Adrenal gland (tissue), 9 donors: ENCODE measurements at regions not wholly inside any gene's neighbourhood (a gene's known extent, or its start where the extent isn't known, plus 50 kb on each side); places are given as distances from the start of the nearest gene placed in this dataset.

Experiments used
- DNase-seq, 7 donors: peaks; one replicate each; pipeline ENCODE4 v3.0.0-alpha.2; 2019 to 2020
- H3K27ac ChIP-seq, 5 donors: fragments of 200-600 bp; sonication (generic) in 4 of 5; 1 replicate in 3 of 5; 2 replicates in 2 of 5; pipeline versions ENCODE4 v1.5.1 to v1.8.0; 2016 to 2020; ENCODE audit warnings: mild to moderate bottlenecking in 1 of 5
- H3K27me3 ChIP-seq: fragments of 200-600 bp; 2 replicates; pipeline ENCODE4 v1.8.0; 2021
- H3K36me3 ChIP-seq, 2 donors: fragments of 200-600 bp; replicated peaks in 1 of 2; 1 replicate in 1 of 2; 2 replicates in 1 of 2; pipeline versions ENCODE4 v1.5.1 to v1.8.0; 2018 to 2022
- H3K4me1 ChIP-seq, 2 donors: fragments of 200-600 bp; replicated peaks in 1 of 2; 1 replicate in 1 of 2; 2 replicates in 1 of 2; pipeline versions ENCODE4 v1.5.1 to v1.8.0; 2018 to 2021
- H3K4me3 ChIP-seq, 4 donors: fragments of 200-600 bp; sonication (generic) in 3 of 4; one replicate each; pipeline ENCODE4 v1.5.1; 2016 to 2018
- H3K9me3 ChIP-seq, 3 donors: fragments of 200-600 bp; sonication (generic) in 1 of 3; replicated peaks in 1 of 3; 1 replicate in 2 of 3; 2 replicates in 1 of 3; pipeline versions ENCODE4 v1.5.1 to v1.8.0; 2016 to 2021
- CTCF ChIP-seq, 6 experiments: fragments of 450-650 bp in 4 of 6; fragments of 200-600 bp in 2 of 6; sonication (generic) in 1 of 6; IDR thresholded peaks; 1 replicate in 5 of 6; 2 replicates in 1 of 6; pipeline versions ENCODE4 v1.5.1 to v1.8.0; 2016 to 2021; ENCODE audit warnings: antibody characterized with exemption in 6 of 6, mild to moderate bottlenecking in 2 of 6, moderate library complexity in 1 of 6
- POLR2A ChIP-seq, 2 donors: fragments of 450-650 bp; IDR thresholded peaks; one replicate each; pipeline ENCODE4 v1.6.1; 2017; ENCODE audit warnings: antibody characterized with exemption in 2 of 2, mild to moderate bottlenecking in 2 of 2, moderate library complexity in 1 of 2
- WGBS, 4 donors: extraction: QIAGEN DNeasy Blood & Tissue Kit in 2 of 4; methylation state at CpG; one replicate each; pipeline versions ENCODE4 v1.1.5 to v1.1.7; 2013 to 2017; 5-methylcytosine and 5-hydroxymethylcytosine counted together
- intact Hi-C, 2 donors: fragments of 100-400 bp; cut with DNase I; formaldehyde crosslinking; loops; one replicate each; pipeline versions ENCODE4 v1.14.1 to v1.15.0; 2022 to 2023
- donor health status: healthy with polysubstance abuse.
- donor health status: Bipolar disorder and iron deficiency.
- donor health status: DM: yes; HTN: yes; CAD: no.
- donor health status: DM: no; HTN: no; CAD: no.
- donor health status: DM: no; HTN: no; CAD: no.

- Histone ChIP-seq H3K4me1 (no peaks in the 10 kb centered on the region), H3K4me3 (no peak overlapping the region), H3K36me3 (no peaks in the 10 kb centered on the region), H3K9me3 (no peaks in the 10 kb centered on the region), H3K27ac (no peak overlapping the region), H3K27me3 (no peaks in the 10 kb centered on the region)
- WGBS, 4 donors: 74 to 80% (median 77%) methylated on average over 4 of the region's 4 CpGs
- no peak for DNase-seq
- intact Hi-C loops: no loop called here
- TF ChIP-seq POLR2A (IDR thresholded peaks at IDR 0.05) (no peak), CTCF (IDR thresholded peaks at IDR 0.05) (no peak)
Measured at GRCh38 chr11:28878025-28878424, 769.8 kb downstream of the METTL15 start.

- DNase-seq: no peak
- TF ChIP-seq POLR2A (IDR thresholded peaks at IDR 0.05) (no peak), CTCF (IDR thresholded peaks at IDR 0.05) (no peak)
- no peak overlapping the region for H3K4me3 ChIP-seq
- no peak overlapping the region for H3K27ac ChIP-seq
- H3K4me1 ChIP-seq: no peaks in the 10 kb centered on the region
- intact Hi-C loops: no loop called here
- no peaks in the 10 kb centered on the region for H3K27me3 ChIP-seq
- no peaks in the 10 kb centered on the region for H3K36me3 ChIP-seq
- no peaks in the 10 kb centered on the region for H3K9me3 ChIP-seq
Measured at GRCh38 chr11:28877340-28877739, 769.2 kb downstream of the METTL15 start.

GRCh38 chr11:28874706-28875105 lies 766.5 kb downstream of the METTL15 start:
- no peaks in the 10 kb centered on the region for H3K4me1 ChIP-seq
- DNase-seq: no peak
- H3K9me3 ChIP-seq: no peaks in the 10 kb centered on the region
- no peak overlapping the region for H3K4me3 ChIP-seq
- TF ChIP-seq POLR2A (IDR thresholded peaks at IDR 0.05) (no peak), CTCF (IDR thresholded peaks at IDR 0.05) (no peak)
- WGBS, 4 donors: 73 to 82% (median 75%) methylated on average over 1 of the region's 1 CpG
- intact Hi-C loops: no loop called here
- H3K27ac ChIP-seq: no peak overlapping the region
- H3K27me3 ChIP-seq: no peaks in the 10 kb centered on the region
- H3K36me3 ChIP-seq: no peaks in the 10 kb centered on the region

GRCh38 chr11:28871090-28871489 lies 762.9 kb downstream of the METTL15 start:
- no peak for DNase-seq
- no peak overlapping the region for H3K27ac ChIP-seq
- no peaks in the 10 kb centered on the region for H3K9me3 ChIP-seq
- 98 to 100% (median 100%) methylated on average over 1 of the region's 1 CpG for WGBS, 4 donors
- TF ChIP-seq POLR2A (IDR thresholded peaks at IDR 0.05) (no peak), CTCF (IDR thresholded peaks at IDR 0.05) (no peak)
- no peaks in the 10 kb centered on the region for H3K36me3 ChIP-seq
- intact Hi-C loops: no loop called here
- H3K4me1 ChIP-seq: no peaks in the 10 kb centered on the region
- H3K27me3 ChIP-seq: no peaks in the 10 kb centered on the region
- H3K4me3 ChIP-seq: no peak overlapping the region
